ENCODE measurements at regions not wholly inside any gene's neighbourhood (a gene's known extent, or its start where the extent isn't known, plus 50 kb on each side); places are given as distances from the start of the nearest gene placed in this dataset.
"Not testable (repeated sequence)": the region's sequence is repeated elsewhere in the genome, so short reads cannot be mapped to it uniquely, and the experiment has no call there.

DNA sequence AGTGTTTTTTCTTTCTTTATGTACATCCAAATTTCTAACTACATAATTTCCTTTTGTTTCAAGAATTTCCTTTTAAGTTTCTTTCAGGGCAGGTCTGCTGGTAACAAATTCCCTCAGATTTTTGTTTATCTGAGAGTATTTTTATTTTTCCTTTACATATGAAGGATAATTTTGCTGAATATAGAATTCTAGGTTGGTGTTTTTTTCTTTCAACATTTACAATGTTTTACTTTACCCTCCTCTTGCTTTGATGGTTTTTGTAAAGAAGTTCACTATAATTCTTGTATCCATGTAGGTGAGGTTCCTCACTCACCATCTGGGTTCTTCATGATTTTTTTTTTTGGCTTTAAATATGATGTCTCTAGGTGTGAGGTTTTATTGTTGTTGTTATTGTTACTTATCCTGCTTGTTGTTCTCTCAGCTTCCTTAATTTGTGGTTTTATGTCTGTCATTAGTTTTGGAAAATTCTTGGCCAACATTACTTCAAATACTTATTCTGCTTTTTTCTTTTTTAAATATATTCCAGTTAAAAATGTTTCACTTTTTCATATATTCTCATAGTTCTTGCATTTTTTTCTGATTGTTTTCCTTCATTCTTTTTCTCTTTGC lies 580.1 kb upstream of the CITED2 start:
- DNase-seq: no peak
- in situ Hi-C loops (cut with MboI; ENCODE audit: low pct_unique_long_range_greater_than_20kb, low sequenced_read_pairs): no loop called here

- DNase-seq; in situ Hi-C loops (cut with MboI; ENCODE audit: low pct_unique_long_range_greater_than_20kb, low sequenced_read_pairs): not testable (repeated sequence)
These were observed 579.3 kb upstream of the CITED2 start for GRCh38 chr6:139953780-139954179.

DNA sequence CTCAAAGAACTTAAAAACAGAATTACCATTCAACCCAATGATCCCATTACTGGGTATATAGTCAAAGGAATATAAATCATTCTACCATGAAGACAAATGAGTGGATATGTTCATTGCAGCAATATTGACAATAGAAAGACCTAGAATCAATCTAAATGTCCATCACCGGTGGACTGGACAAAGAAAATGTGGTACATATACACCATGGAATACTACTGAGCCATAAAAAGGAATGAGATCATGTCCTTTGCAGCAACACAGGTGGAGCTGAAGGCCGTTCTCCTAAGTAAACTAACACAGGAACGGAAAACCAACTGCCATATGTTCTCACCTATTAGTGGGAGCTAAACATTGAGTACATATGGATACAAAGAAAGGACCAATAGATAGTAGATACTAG lies 576.7 kb upstream of the CITED2 start:
- DNase-seq: no peak
- in situ Hi-C loops (cut with MboI; ENCODE audit: low pct_unique_long_range_greater_than_20kb, low sequenced_read_pairs): no loop called here

- no peak for DNase-seq
- in situ Hi-C loops (cut with MboI; ENCODE audit: low pct_unique_long_range_greater_than_20kb, low sequenced_read_pairs): no loop called here
These were observed 570.5 kb upstream of the CITED2 start for GRCh38 chr6:139944976-139945375.

DNA sequence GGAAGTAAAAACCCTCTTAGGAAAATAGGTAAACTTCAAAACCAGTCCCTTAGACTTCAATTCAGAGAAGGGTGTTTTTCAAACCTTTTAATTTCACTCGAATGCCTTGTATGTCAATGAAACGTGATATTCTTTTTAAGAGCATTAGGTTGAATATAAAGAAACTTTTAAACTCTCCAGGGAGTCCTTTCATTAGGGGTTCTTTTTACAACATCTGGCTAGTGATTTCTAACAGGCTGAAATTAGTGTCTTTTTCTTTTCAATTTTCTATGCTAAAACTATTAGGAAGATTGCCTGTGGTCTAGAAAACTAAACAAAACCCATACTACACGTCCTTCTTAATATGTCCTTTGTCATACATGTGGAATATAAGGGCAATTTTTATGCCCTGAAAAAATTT lies 569.7 kb upstream of the CITED2 start:
- in situ Hi-C loops (cut with MboI; ENCODE audit: low pct_unique_long_range_greater_than_20kb, low sequenced_read_pairs): no loop called here
- DNase-seq: no peak

DNA sequence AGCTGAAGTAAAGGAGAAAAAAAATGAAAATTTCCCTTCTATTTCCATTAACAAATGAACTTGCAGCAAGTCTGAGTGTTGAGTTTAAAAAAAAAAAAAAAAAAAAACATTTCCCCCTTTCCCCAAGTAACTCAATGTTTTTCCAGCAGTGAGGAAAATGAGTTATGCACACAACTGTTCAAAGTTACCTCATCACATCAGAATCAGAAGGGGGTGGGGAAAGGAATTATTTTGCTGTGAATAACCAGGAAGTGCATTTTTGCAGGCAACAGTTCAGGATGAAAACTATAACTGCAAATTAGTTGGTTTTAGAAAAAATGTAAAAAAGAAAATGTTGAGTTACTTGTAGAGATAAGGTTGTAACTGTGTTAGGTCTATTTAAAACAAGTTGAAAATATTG lies 568.9 kb upstream of the CITED2 start:
- in situ Hi-C loops (cut with MboI; ENCODE audit: low pct_unique_long_range_greater_than_20kb, low sequenced_read_pairs): no loop called here
- DNase-seq: no peak

DNA sequence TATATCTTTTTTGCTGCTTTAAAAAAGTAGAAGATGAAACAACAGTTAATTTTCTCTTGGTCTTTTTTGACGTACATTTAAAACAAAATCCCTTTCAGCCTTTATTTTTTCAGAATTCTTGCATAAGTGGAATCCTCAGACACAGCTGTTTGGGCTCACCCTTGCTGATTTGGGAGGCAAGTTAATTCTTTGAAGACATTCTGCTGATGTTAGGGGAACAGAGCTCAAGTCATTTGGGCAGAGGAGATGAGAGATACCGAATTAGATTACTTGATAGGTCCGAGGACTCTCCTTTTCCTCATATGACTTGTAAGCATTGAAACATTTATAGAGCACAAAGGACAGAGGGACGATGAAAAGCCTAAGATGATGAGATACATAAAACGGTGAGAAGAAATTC lies 567.9 kb upstream of the CITED2 start:
- in situ Hi-C loops (cut with MboI; ENCODE audit: low pct_unique_long_range_greater_than_20kb, low sequenced_read_pairs): no loop called here
- DNase-seq: no peak

GRCh38 chr6:139941826-139942225 lies 567.4 kb upstream of the CITED2 start:
- DNase-seq: no peak
- in situ Hi-C loops (cut with MboI; ENCODE audit: low pct_unique_long_range_greater_than_20kb, low sequenced_read_pairs): no loop called here

- in situ Hi-C loops (cut with MboI; ENCODE audit: low pct_unique_long_range_greater_than_20kb, low sequenced_read_pairs): no loop called here
- DNase-seq: peak; percentile 49
These were observed 566.6 kb upstream of the CITED2 start for GRCh38 chr6:139940741-139941729.

DNA sequence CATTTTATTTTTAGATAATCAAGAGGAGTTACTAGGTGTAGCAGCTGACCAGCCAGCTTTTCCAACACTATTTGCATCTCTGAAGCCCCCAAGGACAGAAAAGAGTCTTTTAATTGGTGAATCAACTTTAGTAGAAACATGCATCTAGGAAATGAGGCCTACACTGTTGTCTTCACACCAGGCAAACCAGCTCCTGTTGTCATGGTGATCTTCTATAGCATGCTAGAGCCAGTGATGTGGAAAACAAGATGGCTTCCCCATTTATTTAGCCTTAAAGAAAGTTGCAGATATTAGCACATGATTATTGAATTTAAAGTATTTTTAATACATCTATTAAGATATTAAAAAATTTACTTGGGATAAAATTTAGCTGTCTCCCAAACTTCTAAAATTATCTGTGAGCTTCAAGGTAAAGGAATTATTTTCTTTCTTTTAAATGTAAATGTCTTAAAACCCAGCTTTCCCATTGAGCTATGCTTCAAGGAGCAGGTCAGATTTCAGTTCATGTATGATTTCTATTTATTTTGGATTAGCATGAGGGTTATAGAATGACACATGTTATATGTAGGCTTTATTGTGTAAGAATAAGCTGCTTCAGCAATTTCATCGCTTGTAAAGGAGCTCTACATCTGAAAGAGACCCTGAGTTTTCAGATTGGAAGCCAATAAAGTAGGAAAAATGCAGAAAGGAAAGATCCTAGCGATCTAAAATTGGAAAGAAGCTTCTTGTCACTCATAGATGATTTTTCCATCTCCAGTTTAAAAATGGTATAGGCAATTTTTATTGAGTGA lies 564.9 kb upstream of the CITED2 start:
- in situ Hi-C loops (cut with MboI; ENCODE audit: low pct_unique_long_range_greater_than_20kb, low sequenced_read_pairs): no loop called here
- DNase-seq: peak; percentile 26

DNA sequence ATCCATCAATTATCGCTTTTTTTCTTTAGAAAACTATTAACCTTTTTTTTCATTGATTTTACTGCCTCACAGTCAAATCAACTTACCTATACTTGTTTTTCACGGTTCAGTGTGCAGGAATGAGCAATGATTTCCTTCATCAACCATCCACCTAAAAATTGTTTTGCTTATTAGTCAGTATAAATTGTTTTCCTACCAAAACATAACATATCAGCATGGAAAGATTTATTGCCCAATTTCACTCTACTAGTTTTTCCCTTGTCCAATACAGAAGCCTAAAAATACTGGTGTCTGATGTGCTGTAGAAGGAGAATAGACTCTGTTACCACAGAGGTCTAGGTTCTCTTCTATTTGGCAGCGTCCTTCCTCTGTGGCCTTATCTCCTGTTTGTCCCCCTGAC lies 558.2 kb upstream of the CITED2 start:
- DNase-seq: no peak
- in situ Hi-C loops (cut with MboI; ENCODE audit: low pct_unique_long_range_greater_than_20kb, low sequenced_read_pairs): no loop called here

DNA sequence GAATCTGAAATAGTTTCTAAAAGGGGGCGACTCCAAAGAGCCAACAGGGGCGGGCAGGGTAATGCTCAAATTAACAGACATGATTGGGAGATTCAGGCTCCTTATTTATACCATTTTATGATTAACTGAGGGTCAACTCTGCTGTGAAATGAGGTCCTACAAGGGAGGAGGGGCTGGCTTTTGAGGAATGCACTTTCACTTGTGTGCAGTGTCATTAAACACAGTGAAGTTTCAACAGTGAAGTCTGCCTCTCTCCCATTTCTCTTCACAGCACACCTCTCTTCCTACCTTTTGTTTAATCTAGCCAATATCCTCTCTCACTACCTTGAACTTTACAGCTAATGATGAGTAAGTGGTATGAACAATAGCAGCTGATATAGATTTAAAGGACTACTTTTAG lies 557.3 kb upstream of the CITED2 start:
- no peak for DNase-seq
- in situ Hi-C loops (cut with MboI; ENCODE audit: low pct_unique_long_range_greater_than_20kb, low sequenced_read_pairs): no loop called here

DNA sequence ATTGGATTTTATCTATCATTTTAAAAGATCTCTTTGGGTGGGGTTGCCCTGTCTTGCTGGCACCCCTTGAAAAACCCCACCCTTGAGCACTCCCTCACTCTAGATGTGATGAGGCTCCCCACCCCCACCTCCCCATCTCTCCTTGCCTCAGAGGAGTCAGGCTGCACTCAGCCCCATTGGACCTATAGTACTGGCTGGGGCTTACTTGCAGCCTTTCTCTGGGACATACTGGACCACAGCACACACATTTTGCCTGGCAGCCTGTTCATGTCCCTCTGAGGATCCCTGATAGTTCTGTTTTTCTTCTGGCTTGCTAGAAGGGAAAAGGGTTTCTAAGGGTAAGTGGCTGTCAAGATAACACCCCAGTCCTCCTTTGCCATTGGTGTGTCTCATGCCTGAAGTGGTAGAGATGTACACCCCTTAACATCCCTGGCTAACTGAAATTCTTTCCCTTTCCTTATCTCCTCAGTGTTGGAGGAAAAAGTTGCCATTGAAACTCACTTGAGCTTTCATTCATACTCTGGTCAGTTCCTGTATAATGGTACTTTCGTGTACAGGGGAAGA lies 553.4 kb upstream of the CITED2 start:
- in situ Hi-C loops (cut with MboI; ENCODE audit: low pct_unique_long_range_greater_than_20kb, low sequenced_read_pairs): no loop called here
- no peak for DNase-seq

DNA sequence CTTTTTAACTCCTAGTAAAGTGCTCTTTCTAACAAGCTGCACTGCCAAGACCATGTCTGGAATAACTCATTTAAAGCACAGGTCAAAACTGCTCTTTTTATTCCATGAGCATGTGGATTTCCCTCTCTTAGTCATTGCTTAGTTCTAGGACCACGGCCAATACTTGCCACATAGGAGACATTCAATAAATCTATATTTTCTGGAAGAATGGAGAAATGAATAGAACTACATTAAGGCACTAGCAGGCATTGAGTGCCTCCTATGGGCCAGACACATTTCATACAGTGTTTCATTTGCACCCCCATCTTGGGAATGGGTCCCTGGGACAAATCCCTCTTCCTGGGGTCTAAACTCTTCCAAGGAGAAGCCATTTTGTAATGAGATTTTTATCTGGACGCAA lies 552.8 kb upstream of the CITED2 start:
- no peak for DNase-seq
- in situ Hi-C loops (cut with MboI; ENCODE audit: low pct_unique_long_range_greater_than_20kb, low sequenced_read_pairs): no loop called here

DNA sequence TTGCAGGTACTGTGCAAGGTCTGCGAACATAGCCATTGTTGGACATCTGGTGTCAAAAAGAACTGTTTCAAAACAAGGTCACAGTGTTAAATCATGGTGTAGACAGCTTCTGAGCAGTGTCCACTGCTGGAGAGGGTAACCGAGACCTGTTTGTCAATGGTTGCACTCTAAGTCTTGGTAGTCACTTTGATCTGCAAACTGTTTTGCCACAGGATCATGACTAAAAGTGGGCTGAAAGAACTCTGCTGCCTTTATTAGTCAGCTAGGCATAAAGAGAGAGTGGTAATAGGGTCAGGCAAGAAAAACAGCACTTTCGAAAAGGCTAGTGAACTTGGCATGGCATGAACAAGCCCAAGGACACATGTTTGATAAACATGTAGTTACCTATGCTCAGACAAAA lies 552.3 kb upstream of the CITED2 start:
- no peak for DNase-seq
- in situ Hi-C loops (cut with MboI; ENCODE audit: low pct_unique_long_range_greater_than_20kb, low sequenced_read_pairs): no loop called here

- in situ Hi-C loops (cut with MboI; ENCODE audit: low pct_unique_long_range_greater_than_20kb, low sequenced_read_pairs): no loop called here
- DNase-seq: no peak
These were observed 551.6 kb upstream of the CITED2 start for GRCh38 chr6:139925894-139926641.

DNA sequence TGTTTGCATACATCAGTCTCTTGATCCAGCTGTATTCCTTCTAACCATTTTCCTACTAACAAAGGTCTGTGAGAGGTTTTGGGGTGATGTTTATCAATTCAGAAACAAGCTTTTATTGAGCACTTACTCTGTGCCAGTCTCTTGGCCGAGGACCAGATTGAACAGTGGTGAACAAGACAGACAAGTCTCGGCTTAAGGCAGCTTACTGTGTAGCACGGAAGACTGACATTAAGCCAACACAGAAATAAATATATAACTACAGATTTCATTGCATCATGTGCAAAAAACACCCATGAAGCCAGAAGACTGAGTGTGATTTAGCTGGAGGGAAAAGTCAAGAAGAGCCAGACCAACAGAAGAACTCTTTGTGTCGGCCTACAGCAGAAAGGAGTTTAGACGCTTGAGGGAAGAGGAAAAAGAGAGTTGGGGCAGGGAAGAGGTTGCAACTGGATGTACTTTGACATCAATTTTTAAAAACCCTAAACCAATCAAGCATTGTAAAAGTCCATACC lies 549.6 kb upstream of the CITED2 start:
- DNase-seq: no peak
- in situ Hi-C loops (cut with MboI; ENCODE audit: low pct_unique_long_range_greater_than_20kb, low sequenced_read_pairs): loop anchor here (25.0 kb wide), 1 partner anchor 537 kb away; no protein-coding TSS in a partner anchor

DNA sequence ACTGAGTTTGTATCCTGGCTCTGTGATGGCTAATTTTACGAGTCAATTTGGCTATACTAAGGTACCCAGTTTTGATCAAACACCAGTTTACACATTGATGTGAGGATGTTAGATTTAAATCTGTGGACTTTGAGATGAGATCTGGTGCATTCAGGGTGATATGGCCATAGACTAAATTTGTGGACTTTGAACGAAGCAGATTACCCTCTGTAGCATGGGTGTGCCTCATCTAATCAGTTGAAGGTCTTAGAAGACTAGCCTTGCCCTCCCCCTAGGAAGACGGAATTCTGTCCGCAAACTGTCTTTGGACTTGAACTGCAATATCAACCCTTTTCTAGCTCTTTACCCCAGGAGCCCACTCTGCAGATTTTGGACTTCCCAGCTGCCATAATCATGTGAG lies 547.8 kb upstream of the CITED2 start:
- no peak for DNase-seq
- in situ Hi-C loops (cut with MboI; ENCODE audit: low pct_unique_long_range_greater_than_20kb, low sequenced_read_pairs): loop anchor here (25.0 kb wide), 1 partner anchor 535 kb away; no protein-coding TSS in a partner anchor

DNA sequence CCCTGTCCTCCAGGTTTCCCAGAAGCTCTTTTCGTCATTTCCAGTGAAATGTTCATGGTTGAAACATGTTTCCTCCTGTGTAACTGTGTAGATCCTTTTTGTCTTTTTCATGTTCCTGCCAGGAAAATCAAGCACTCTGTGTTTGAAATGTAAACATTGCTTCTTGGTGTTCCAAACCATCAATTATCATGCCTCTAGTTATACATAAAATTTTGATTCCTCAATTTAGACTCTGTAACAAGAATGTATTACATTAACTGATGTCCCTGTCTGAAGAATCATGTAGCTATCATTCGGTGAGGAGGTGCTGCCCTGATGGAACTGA lies 546.3 kb upstream of the CITED2 start:
- no peak for DNase-seq
- in situ Hi-C loops (cut with MboI; ENCODE audit: low pct_unique_long_range_greater_than_20kb, low sequenced_read_pairs): loop anchor here (25.0 kb wide), 1 partner anchor 533 kb away; no protein-coding TSS in a partner anchor
